ENCODE measurements at regions not wholly inside any gene's neighbourhood (a gene's known extent, or its start where the extent isn't known, plus 50 kb on each side); places are given as distances from the start of the nearest gene placed in this dataset.

DNA sequence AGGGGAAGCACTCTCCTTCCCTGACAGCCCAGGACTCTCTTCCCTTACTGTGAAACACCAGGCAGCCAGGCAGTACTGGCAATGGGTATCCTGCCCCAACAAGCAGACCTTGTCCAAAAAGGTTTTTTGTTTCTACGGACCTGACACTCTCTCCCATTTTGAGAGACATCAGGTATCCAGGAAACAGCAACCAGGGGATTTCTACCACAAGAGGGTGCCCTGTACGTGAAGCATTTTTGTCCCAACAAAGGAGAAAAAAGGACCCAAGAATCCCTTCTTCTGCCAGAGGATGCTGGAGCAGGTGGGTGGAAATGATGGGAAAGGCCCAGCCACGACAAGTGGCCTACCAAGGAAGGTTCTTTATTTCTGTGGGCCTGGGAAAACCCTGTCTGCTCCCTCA, 65.7 kb upstream of the FGF13 start:
- in situ Hi-C loops (cut with MboI; ENCODE audit: low pct_unique_long_range_greater_than_20kb, low sequenced_read_pairs, unreplicated experiment): no loop called here
- DNase-seq (ENCODE audit: low spot score): no peak
- no peak for TF ChIP-seq CTCF (IDR thresholded peaks at IDR 0.05; ENCODE audit: extremely low read depth, insufficient read depth, missing control alignments)

DNA sequence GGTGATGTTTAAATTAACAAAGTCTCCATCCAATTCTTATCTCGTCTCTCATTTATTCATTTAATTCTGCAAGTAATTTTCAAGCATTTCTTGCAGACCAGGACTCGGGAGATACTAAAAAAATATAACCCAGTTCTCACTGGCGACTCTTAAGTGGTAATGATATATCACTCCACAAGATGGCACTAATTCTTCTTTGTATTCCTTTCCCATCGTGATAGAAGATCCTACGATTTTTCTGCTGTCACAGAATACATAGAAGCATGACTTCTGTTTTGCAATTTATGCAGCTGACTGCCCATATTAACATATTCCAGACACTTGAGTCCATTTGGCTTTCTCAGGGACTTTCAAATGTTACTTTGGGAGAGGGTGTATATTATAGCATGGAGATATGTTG, 64.0 kb upstream of the FGF13 start:
- in situ Hi-C loops (cut with MboI; ENCODE audit: low pct_unique_long_range_greater_than_20kb, low sequenced_read_pairs, unreplicated experiment): no loop called here
- DNase-seq (ENCODE audit: low spot score): peak; percentile 31
- TF ChIP-seq CTCF (IDR thresholded peaks at IDR 0.05; ENCODE audit: extremely low read depth, insufficient read depth, missing control alignments): peak; percentile 31

- no peak for DNase-seq (ENCODE audit: low spot score)
- no peak for TF ChIP-seq CTCF (IDR thresholded peaks at IDR 0.05; ENCODE audit: extremely low read depth, insufficient read depth, missing control alignments)
- in situ Hi-C loops (cut with MboI; ENCODE audit: low pct_unique_long_range_greater_than_20kb, low sequenced_read_pairs, unreplicated experiment): no loop called here
Observed at GRCh38 chrX:138771047-138771446, 59.5 kb upstream of the FGF13 start.

- no peak for DNase-seq (ENCODE audit: low spot score)
- in situ Hi-C loops (cut with MboI; ENCODE audit: low pct_unique_long_range_greater_than_20kb, low sequenced_read_pairs, unreplicated experiment): no loop called here
- no peak for TF ChIP-seq CTCF (IDR thresholded peaks at IDR 0.05; ENCODE audit: extremely low read depth, insufficient read depth, missing control alignments)
Observed at GRCh38 chrX:138769918-138770317, 58.4 kb upstream of the FGF13 start.

DNA sequence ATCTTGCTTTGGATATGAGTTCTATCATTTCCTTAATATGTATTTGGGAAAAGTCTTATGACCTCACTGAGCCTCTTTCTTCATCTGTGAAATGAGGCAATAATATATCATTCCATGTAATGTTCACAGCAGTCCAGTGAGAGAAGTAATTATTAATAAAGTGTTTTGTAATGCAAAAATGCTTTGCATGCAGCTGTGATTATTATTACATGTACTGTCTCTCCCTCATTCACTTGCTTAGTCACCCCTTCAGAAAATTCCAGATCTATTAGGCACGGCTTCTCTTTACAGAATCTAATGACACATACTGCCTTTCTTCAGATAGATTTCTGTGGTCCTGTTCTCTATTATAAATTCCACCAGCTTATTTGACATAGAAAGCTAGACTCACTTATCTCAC, 53.5 kb upstream of the FGF13 start:
- no peak for DNase-seq (ENCODE audit: low spot score)
- in situ Hi-C loops (cut with MboI; ENCODE audit: low pct_unique_long_range_greater_than_20kb, low sequenced_read_pairs, unreplicated experiment): no loop called here
- TF ChIP-seq CTCF (IDR thresholded peaks at IDR 0.05; ENCODE audit: extremely low read depth, insufficient read depth, missing control alignments): no peak

DNA sequence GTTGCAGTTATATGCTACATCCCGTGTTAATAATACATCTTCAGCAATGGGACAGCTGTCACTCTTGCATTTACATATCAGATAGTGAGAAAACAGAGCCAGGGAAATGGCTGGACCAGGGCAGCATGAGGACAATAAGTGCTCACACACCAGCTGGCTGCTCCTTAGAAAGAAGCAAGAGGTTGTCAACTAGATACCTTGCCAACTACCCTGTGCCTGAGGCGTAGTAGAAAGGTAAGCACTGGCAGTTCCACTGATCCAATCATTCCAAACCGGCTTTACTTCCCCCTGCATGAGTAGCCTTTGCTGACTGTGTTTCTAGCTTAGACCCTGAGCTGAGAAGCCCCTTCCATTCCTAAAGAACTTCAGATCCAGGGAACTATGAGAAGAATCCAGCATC, 52.2 kb upstream of the FGF13 start:
- no peak for TF ChIP-seq CTCF (IDR thresholded peaks at IDR 0.05; ENCODE audit: extremely low read depth, insufficient read depth, missing control alignments)
- no peak for DNase-seq (ENCODE audit: low spot score)
- in situ Hi-C loops (cut with MboI; ENCODE audit: low pct_unique_long_range_greater_than_20kb, low sequenced_read_pairs, unreplicated experiment): no loop called here

- TF ChIP-seq CTCF (IDR thresholded peaks at IDR 0.05; ENCODE audit: extremely low read depth, insufficient read depth, missing control alignments): no peak
- no peak for DNase-seq (ENCODE audit: low spot score)
- in situ Hi-C loops (cut with MboI; ENCODE audit: low pct_unique_long_range_greater_than_20kb, low sequenced_read_pairs, unreplicated experiment): no loop called here
Observed at GRCh38 chrX:138761380-138761779, 49.9 kb upstream of the FGF13 start.
